ENCODE measurements at regions not wholly inside any gene's neighbourhood (a gene's known extent, or its start where the extent isn't known, plus 50 kb on each side); places are given as distances from the start of the nearest gene placed in this dataset.

DNA sequence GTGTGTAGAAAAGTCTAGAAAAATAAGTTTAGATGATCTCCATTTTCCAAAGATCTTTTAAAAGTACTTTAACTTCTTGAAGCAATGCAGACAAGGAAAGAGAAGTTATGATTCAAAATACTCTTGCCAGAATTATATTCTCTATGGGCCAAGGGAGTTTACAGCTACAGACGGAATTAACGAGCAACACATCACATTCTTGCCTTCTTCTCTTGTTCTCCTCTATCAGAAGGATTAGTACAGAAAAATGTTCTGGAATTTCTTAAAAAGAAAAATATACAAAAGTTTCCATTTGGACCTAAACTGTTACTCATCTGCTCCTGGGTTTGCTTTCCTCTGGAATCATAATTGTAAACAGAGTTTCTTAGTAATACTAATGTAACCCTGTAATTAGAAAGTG lies 284.7 kb upstream of the HSF2 start:
- no peak overlapping the region for H2AK5ac ChIP-seq (ENCODE audit: insufficient read length, low read length)
- TF ChIP-seq, protein P1, sequence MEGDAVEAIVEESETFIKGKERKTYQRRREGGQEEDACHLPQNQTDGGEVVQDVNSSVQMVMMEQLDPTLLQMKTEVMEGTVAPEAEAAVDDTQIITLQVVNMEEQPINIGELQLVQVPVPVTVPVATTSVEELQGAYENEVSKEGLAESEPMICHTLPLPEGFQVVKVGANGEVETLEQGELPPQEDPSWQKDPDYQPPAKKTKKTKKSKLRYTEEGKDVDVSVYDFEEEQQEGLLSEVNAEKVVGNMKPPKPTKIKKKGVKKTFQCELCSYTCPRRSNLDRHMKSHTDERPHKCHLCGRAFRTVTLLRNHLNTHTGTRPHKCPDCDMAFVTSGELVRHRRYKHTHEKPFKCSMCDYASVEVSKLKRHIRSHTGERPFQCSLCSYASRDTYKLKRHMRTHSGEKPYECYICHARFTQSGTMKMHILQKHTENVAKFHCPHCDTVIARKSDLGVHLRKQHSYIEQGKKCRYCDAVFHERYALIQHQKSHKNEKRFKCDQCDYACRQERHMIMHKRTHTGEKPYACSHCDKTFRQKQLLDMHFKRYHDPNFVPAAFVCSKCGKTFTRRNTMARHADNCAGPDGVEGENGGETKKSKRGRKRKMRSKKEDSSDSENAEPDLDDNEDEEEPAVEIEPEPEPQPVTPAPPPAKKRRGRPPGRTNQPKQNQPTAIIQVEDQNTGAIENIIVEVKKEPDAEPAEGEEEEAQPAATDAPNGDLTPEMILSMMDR (conservative IDR thresholded peaks at IDR 0.05) = no peak
- no peak overlapping the region for H2BK5ac ChIP-seq (ENCODE audit: insufficient read length, low read length)
- no peak overlapping the region for H4K5ac ChIP-seq (ENCODE audit: insufficient read length, low read depth, low read length)
- H3K79me2 ChIP-seq (ENCODE audit: insufficient read depth, low read length) = no peaks in the 10 kb centered on the region
- no peak overlapping the region for H2BK20ac ChIP-seq (ENCODE audit: low read depth, low read length, poor library complexity, severe bottlenecking)
- H3K4ac ChIP-seq (ENCODE audit: low read depth, low read length) = no peak overlapping the region
- H3K18ac ChIP-seq (ENCODE audit: insufficient read length, low read depth, low read length) = no peak overlapping the region
- H3K27ac ChIP-seq (ENCODE audit: insufficient read length, low read depth, low read length) = no peak overlapping the region
- Mint-ChIP-seq H3K4me3 (no peak overlapping the region), H3K27me3 (ENCODE audit: low read depth) (no peaks in the 10 kb centered on the region), H3K27ac (no peak overlapping the region), H3K36me3 (ENCODE audit: insufficient read depth in 1 of 3, low read depth in 3 of 3) (no peaks in the 10 kb centered on the region), H3K9me3 (no peaks in the 10 kb centered on the region), H3K4me1 (no peaks in the 10 kb centered on the region)
- H4K8ac ChIP-seq (replicated peaks; ENCODE audit: insufficient read length, low read depth, low read length) = no peak overlapping the region
- no peaks in the 10 kb centered on the region for H3K9me3 ChIP-seq (ENCODE audit: control insufficient read depth, low read depth, low read length)
- H3K23ac ChIP-seq (ENCODE audit: insufficient read length, low read depth, low read length) = no peak overlapping the region
- no peaks in the 10 kb centered on the region for H4K20me1 ChIP-seq (ENCODE audit: control insufficient read depth, insufficient read depth, insufficient read length)
- WGBS (ENCODE audit: extremely low coverage, insufficient read length, low lambda C conversion rate) = no CpG with 5 or more reads among the region's 2 CpGs
- no peaks in the 10 kb centered on the region for H3K4me1 ChIP-seq (ENCODE audit: insufficient read depth, low read length)
- H3K14ac ChIP-seq (ENCODE audit: insufficient read depth, low read length) = no peak overlapping the region
- no peak overlapping the region for H3K4me2 ChIP-seq (ENCODE audit: insufficient read depth, insufficient read length, low read length)
- no peak overlapping the region for H2BK12ac ChIP-seq (ENCODE audit: insufficient read length, low read depth, low read length)
- H2BK120ac ChIP-seq (ENCODE audit: low read depth, low read length, poor library complexity, severe bottlenecking) = no peak overlapping the region
- H3T11ph ChIP-seq (ENCODE audit: low read length) = no peak overlapping the region
- no peak for DNase-seq
- no peak overlapping the region for H2BK15ac ChIP-seq (ENCODE audit: low read depth, low read length)
- no peaks in the 10 kb centered on the region for H3K79me1 ChIP-seq (ENCODE audit: insufficient read depth, low read depth, low read length, poor library complexity, severe bottlenecking)
- no peak overlapping the region for H3K56ac ChIP-seq (ENCODE audit: insufficient read length, low read depth, low read length)
- H2AFZ ChIP-seq (ENCODE audit: low read length) = no peak overlapping the region
- H3K27me3 ChIP-seq (ENCODE audit: insufficient read depth, low read length) = no peaks in the 10 kb centered on the region
- H3K9ac ChIP-seq (ENCODE audit: extremely low read depth, insufficient read length, low read length) = no peak overlapping the region
- H4K91ac ChIP-seq (ENCODE audit: insufficient read length, low read depth, low read length) = no peak overlapping the region
- H3K23me2 ChIP-seq (ENCODE audit: insufficient read length, low read depth, low read length, poor library complexity, severe bottlenecking) = no peaks in the 10 kb centered on the region

Measured in H9 (cell line).